Mammary epithelial cell (primary cell): ENCODE measurements at regions not wholly inside any gene's neighbourhood (a gene's known extent, or its start where the extent isn't known, plus 50 kb on each side); places are given as distances from the start of the nearest gene placed in this dataset.

Experiments
- EZH2 ChIP-seq: IDR thresholded peaks from 2 replicates; pipeline ENCODE4 v1.6.1; 2012; ENCODE audit warnings: low read length, inconsistent platforms, borderline replicate concordance
- TF ChIP-seq, protein P1 (sequence below), 2 donors: IDR thresholded peaks in 1 of 2; conservative IDR thresholded peaks in 1 of 2; 2 replicates each; pipeline ENCODE4 v1.5.1; 2011 to 2012; ENCODE audit warnings: inconsistent platforms in 2 of 2, low read length in 2 of 2, mild to moderate bottlenecking in 2 of 2, control low read depth in 1 of 2, low read depth in 1 of 2; ENCODE audit not compliant: insufficient read depth in 1 of 2; ENCODE audit errors: extremely low read depth in 1 of 2

DNA sequence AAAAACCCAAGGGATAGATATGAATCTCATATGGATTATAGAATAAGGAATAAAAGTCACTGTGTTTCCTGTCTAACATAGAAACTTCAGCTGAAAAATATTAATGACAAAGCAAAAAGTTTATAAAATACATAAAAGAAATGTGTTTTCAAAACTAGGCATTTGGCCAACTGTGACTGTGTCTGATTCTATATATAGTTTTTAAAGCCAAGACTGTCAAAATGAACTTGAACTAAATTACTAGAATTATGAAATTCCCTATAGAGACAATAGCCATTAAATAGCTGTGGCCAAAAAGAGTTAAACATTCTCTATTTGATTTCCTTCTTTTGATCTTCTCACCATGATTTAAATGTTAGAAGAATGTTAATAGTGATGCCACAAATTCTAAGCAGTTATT is 311.2 kb upstream of the SEMA3D start:
- TF ChIP-seq, protein P1, sequence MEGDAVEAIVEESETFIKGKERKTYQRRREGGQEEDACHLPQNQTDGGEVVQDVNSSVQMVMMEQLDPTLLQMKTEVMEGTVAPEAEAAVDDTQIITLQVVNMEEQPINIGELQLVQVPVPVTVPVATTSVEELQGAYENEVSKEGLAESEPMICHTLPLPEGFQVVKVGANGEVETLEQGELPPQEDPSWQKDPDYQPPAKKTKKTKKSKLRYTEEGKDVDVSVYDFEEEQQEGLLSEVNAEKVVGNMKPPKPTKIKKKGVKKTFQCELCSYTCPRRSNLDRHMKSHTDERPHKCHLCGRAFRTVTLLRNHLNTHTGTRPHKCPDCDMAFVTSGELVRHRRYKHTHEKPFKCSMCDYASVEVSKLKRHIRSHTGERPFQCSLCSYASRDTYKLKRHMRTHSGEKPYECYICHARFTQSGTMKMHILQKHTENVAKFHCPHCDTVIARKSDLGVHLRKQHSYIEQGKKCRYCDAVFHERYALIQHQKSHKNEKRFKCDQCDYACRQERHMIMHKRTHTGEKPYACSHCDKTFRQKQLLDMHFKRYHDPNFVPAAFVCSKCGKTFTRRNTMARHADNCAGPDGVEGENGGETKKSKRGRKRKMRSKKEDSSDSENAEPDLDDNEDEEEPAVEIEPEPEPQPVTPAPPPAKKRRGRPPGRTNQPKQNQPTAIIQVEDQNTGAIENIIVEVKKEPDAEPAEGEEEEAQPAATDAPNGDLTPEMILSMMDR (conservative IDR thresholded peaks at IDR 0.05 in 1 of 2, IDR thresholded peaks at IDR 0.05 in 1 of 2; ENCODE audit: extremely low read depth in 1 of 2, insufficient read depth in 1 of 2, low read depth in 1 of 2, low read length in 2 of 2), result no peak
- no peak for TF ChIP-seq EZH2
